Smooth muscle cell (in vitro differentiated cells): ENCODE measurements at regions not wholly inside any gene's neighbourhood (a gene's known extent, or its start where the extent isn't known, plus 50 kb on each side); places are given as distances from the start of the nearest gene placed in this dataset.
A peak's percentile ranks its signal among the peaks of the same experiment; 100 is the strongest.

Experiments
- DNase-seq: peaks from one replicate; lab custom pipeline; 2025; ENCODE audit not compliant: unreplicated experiment; lab: John Stamatoyannopoulos, UW
- H2AFZ ChIP-seq: fragments of 200-600 bp; sonication (generic); 2 replicates; pipeline ENCODE4 v1.6.0; 2016; ENCODE audit warnings: antibody characterized with exemption, low read depth, mild to moderate bottlenecking
- H3F3A ChIP-seq: fragments of 200-600 bp; sonication (generic); 2 replicates; pipeline ENCODE4 v1.6.0; 2017; ENCODE audit warnings: antibody characterized with exemption, low read depth
- H3K27ac ChIP-seq: fragments of 200-600 bp; sonication (generic); 2 replicates; pipeline ENCODE4 v1.5.1; 2016; ENCODE audit warnings: low read depth, mild to moderate bottlenecking
- H3K27me3 ChIP-seq: fragments of 200-600 bp; sonication (generic); 2 replicates; pipeline ENCODE4 v1.6.1; 2016; ENCODE audit warnings: low read depth, mild to moderate bottlenecking
- H3K36me3 ChIP-seq: fragments of 200-600 bp; sonication (generic); 2 replicates; pipeline ENCODE4 v1.5.1; 2016; ENCODE audit warnings: low read depth
- H3K4me1 ChIP-seq: fragments of 200-600 bp; sonication (generic); 2 replicates; pipeline ENCODE4 v1.5.1; 2016; ENCODE audit warnings: low read depth
- H3K4me2 ChIP-seq: fragments of 200-600 bp; sonication (generic); 2 replicates; pipeline ENCODE4 v1.6.0; 2016; ENCODE audit warnings: mild to moderate bottlenecking
- H3K4me3 ChIP-seq: fragments of 200-600 bp; sonication (generic); 2 replicates; pipeline ENCODE4 v1.5.1; 2016; ENCODE audit warnings: mild to moderate bottlenecking
- H3K79me2 ChIP-seq: fragments of 200-600 bp; sonication (generic); 2 replicates; pipeline ENCODE4 v1.6.0; 2016; ENCODE audit warnings: low read depth, mild to moderate bottlenecking
- H3K9ac ChIP-seq: fragments of 200-600 bp; sonication (generic); 2 replicates; pipeline ENCODE4 v1.6.0; 2016; ENCODE audit warnings: low read depth
- H3K9me3 ChIP-seq: fragments of 200-600 bp; sonication (generic); replicated peaks from 2 replicates; pipeline ENCODE4 v1.5.1; 2016; ENCODE audit warnings: low read depth
- H4K20me1 ChIP-seq: fragments of 200-600 bp; sonication (generic); 2 replicates; pipeline ENCODE4 v1.6.0; 2016; ENCODE audit warnings: low read depth
- CTCF ChIP-seq: fragments of 200-600 bp; sonication (generic); IDR thresholded peaks from 2 replicates; pipeline ENCODE4 v1.5.1; 2017; ENCODE audit warnings: borderline replicate concordance, mild to moderate bottlenecking, antibody characterized with exemption; ENCODE audit not compliant: insufficient read depth, poor library complexity, severe bottlenecking
- WGBS: methylation state at CpG from one replicate; pipeline ENCODE4 v1.1.7; 2016; ENCODE audit warnings: low lambda C conversion rate; 5-methylcytosine and 5-hydroxymethylcytosine counted together

- no peaks in the 10 kb centered on the region for H3K9me3 ChIP-seq
- no peaks in the 10 kb centered on the region for H4K20me1 ChIP-seq
- H3K36me3 ChIP-seq, result no peaks in the 10 kb centered on the region
- H3K27ac ChIP-seq, result peak overlapping the region; percentile 85
- H2AFZ ChIP-seq, result peak overlapping the region; percentile 28
- no peaks in the 10 kb centered on the region for H3K4me1 ChIP-seq
- TF ChIP-seq CTCF, result no peak
- 88% methylated on average over 2 of the region's 2 CpGs for WGBS
- no peaks in the 10 kb centered on the region for H3K27me3 ChIP-seq
- H3K4me3 ChIP-seq, result no peak overlapping the region
- H3K4me2 ChIP-seq, result no peak overlapping the region
- no peak for DNase-seq
- H3K9ac ChIP-seq, result no peak overlapping the region
- H3F3A ChIP-seq, result peaks cover 4% of the 10 kb centered on the region
- H3K79me2 ChIP-seq, result no peaks in the 10 kb centered on the region
Measured at GRCh38 chr9:29751226-29751625, 2177.9 kb upstream of the C9orf72 start.

DNA sequence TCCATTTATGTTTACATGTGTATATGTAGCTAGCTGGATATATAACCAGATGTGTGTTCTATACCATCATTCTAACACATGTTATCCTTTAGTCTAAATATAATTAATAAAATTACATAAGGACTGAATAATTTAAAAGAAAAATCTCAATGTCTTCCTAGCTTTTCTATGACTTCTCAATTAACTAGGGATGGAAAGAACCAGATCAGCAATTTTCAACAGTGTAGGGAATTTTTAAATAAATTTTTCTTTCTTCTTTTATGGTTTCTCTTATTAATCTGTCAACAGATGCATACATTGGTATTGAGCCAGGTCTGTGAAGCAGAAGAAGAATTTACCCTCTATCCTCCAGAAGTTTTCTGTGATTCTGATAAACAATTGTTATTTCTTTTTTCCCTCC is 2180.4 kb upstream of the C9orf72 start:
- Histone ChIP-seq H3K4me2 (no peak overlapping the region), H3K9me3 (no peaks in the 10 kb centered on the region), H3F3A (peaks cover 4% of the 10 kb centered on the region), H3K4me1 (no peaks in the 10 kb centered on the region), H3K36me3 (no peaks in the 10 kb centered on the region), H3K4me3 (no peak overlapping the region), H2AFZ (no peak overlapping the region), H4K20me1 (no peaks in the 10 kb centered on the region), H3K27ac (no peak overlapping the region), H3K27me3 (no peaks in the 10 kb centered on the region), H3K79me2 (no peaks in the 10 kb centered on the region), H3K9ac (no peak overlapping the region)
- no peak for TF ChIP-seq CTCF
- no peak for DNase-seq

GRCh38 chr9:29769019-29769418 is 2195.7 kb upstream of the C9orf72 start:
- DNase-seq, result no peak
- WGBS, result 89% methylated on average over 2 of the region's 2 CpGs

GRCh38 chr9:29773676-29774075 is 2200.4 kb upstream of the C9orf72 start:
- DNase-seq, result no peak
- Histone ChIP-seq H3K4me3 (no peak overlapping the region), H4K20me1 (no peaks in the 10 kb centered on the region), H2AFZ (no peak overlapping the region), H3K9ac (no peak overlapping the region), H3K79me2 (no peaks in the 10 kb centered on the region), H3K36me3 (no peaks in the 10 kb centered on the region), H3K27ac (no peak overlapping the region), H3F3A (no peaks in the 10 kb centered on the region), H3K4me2 (peak overlapping the region; percentile 49), H3K9me3 (no peaks in the 10 kb centered on the region), H3K27me3 (no peaks in the 10 kb centered on the region), H3K4me1 (no peaks in the 10 kb centered on the region)
- no peak for TF ChIP-seq CTCF

More at GRCh38 chr9:29769019-29769418, 2195.7 kb upstream of the C9orf72 start:
- Histone ChIP-seq H3K27me3 (no peaks in the 10 kb centered on the region), H2AFZ (no peak overlapping the region), H3K9me3 (peaks cover 3% of the 10 kb centered on the region), H3K27ac (no peak overlapping the region), H3K4me3 (no peak overlapping the region), H4K20me1 (no peaks in the 10 kb centered on the region), H3F3A (no peaks in the 10 kb centered on the region), H3K79me2 (no peaks in the 10 kb centered on the region), H3K36me3 (no peaks in the 10 kb centered on the region), H3K4me1 (no peaks in the 10 kb centered on the region), H3K4me2 (no peak overlapping the region), H3K9ac (no peak overlapping the region)
- no peak for TF ChIP-seq CTCF
